Kasumi-1 (cell line): ENCODE measurements at regions not wholly inside any gene's neighbourhood (a gene's known extent, or its start where the extent isn't known, plus 50 kb on each side); places are given as distances from the start of the nearest gene placed in this dataset.
A peak's percentile ranks its signal among the peaks of the same experiment; 100 is the strongest.

Experiments
- DNase-seq, 2 experiments: peaks; one replicate each; lab custom pipeline; 2025; lab: John Stamatoyannopoulos, UW

- DNase-seq, result no peak
Observed at GRCh38 chr4:141922236-141922635, 285.9 kb downstream of the IL15 start.

DNA sequence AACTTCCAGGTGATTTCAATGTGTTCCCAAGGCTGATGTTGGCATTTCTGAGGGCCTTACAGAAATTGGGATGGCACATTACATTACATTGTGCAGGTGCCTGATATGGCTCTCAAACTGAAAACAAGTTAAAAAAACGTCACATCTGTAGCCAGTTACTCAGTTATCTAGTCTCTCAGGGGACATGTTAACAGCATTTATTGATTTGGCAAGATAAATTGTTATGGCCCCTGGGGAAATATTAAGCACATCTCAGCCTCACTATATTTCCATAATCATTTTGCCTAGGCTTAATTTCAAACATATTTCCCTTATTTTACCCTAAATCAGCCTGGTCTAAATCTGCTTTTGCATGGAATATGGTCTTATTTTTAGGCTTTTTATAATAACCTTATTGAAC is 290.0 kb downstream of the IL15 start:
- DNase-seq, result no peak

GRCh38 chr4:141932490-141932889 is 296.1 kb downstream of the IL15 start:
- no peak for DNase-seq

GRCh38 chr4:141933978-141934377 is 297.6 kb downstream of the IL15 start:
- no peak for DNase-seq

DNA sequence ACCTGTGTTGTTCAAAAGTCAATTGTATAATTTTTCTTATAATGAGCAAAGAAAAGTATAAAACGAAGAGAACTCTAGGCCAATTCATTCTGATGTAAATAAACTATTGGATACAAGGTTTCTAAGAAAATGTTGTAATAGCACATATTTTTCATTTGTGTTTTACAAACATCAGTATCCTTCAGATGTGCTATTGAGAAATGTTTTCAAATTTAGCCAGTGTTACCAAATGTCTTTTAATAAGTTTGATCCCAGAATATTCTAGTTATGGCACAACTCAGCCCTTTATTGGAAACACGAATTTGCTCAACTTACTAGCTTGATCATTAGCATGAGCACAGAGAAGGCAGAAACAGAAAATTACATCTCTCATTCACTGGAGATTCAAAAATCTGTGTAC is 319.3 kb downstream of the IL15 start:
- DNase-seq, result no peak

GRCh38 chr4:141957416-141957815 is 321.0 kb downstream of the IL15 start:
- no peak for DNase-seq

DNA sequence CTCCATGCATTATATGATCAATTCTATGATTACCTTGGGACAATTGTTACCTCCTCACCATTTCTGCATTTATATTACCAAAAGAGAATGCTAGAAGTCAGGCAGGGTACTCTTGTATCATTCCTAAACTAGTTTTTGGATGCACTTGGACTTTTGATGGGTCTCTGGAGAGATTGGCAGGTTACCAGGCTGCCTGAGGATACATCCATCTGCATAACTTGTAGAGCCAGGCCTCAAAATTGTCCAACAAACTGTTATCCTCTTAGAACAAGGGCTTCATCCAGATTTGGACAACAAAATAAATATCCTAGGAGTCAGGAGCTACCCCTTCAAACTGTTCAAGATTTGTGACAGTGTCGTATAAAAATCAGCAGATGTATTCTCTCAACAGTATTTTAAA is 326.1 kb downstream of the IL15 start:
- DNase-seq, result no peak

DNA sequence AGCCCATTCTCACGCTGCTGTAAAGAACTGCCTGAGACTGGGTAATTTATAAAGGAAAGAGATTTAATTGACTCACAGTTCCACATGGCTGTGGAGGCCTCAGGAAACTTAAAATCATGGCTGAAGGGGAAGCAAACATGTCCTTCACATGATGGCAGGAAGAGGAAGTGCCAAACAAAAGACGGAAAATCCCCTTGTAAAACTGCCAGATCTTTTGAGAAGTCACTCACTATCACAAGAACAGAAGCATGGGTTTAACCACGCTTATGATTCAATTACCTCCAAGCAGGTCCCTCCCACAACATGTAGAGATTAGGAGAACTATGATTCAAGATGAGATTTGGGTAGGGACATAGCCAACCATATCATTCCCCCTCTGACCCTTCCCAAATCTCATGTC is 335.5 kb downstream of the IL15 start:
- peak; percentile 15 to 18 for DNase-seq

DNA sequence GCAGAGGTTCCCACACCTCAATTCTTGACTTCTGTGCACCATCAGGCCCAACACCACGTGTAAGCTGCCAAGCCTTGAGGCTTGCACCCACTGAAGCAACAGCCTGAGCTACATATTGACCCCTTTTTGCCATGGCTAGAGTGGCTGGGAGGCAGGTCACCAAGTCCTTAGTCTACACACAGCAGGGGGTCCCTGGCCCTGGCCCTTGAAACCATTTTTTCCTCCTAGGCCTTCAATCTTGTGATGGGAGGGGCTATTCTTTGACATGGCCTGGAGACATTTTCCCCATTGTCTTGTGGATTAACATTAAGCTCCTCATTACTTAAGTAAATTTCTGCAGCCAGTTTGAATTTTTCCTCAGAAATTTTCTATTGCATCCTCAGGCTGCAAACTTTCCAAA is 336.6 kb downstream of the IL15 start:
- DNase-seq, result no peak
